Stimulated activated CD4-positive, alpha-beta T cell treated with anti-CD3 and anti-CD28 coated beads, TNF-alpha, amount 100 ng/mL, for 24 hours (primary cell): ENCODE measurements at regions not wholly inside any gene's neighbourhood (a gene's known extent, or its start where the extent isn't known, plus 50 kb on each side); places are given as distances from the start of the nearest gene placed in this dataset.
"Not testable (repeated sequence)": the region's sequence is repeated elsewhere in the genome, so short reads cannot be mapped to it uniquely, and the experiment has no call there.

Experiments used
- DNase-seq, 3 experiments: peaks; one replicate each; pipeline ENCODE4 v3.0.0-alpha.2; 2020; ENCODE audit warnings: low read depth in 3 of 3

DNA sequence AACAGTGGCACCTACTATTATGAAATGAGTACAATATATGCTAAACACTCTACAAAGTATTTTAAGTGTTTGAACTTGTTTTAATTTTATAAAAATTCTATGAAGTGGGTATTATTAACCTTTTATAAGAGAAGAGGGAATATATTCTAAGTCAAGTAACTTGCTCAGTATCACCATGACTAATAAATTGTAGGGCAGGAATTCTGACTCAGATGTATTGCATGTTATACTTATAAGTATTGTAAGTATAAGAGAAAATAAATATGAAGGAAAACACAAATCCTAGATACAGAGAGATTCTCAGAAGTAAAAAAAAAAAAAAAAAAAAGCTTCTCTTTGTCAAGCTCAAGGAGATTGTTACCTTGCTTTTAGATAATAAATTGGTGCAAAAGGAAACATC lies 893.2 kb downstream of the SLC16A7 start:
- no peak for DNase-seq

DNA sequence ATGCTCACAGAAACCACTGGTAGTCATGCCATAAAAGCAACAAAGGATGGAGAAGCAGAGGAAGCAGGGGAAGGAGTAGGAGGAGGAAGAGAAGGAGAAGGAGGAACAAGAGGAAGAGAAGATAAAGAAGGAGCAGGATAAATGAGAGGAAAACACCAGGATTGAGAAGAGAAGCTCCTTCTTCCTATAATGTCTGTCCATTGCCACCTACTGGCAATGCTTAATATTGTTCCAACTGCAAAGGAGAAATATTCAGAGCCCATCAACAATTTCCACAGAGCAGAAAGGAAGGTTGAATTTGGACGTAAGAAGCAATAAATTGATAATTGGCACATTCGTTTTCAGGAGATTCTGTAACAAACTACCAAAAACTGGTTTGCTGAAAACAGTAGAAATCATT lies 898.4 kb downstream of the SLC16A7 start:
- no peak for DNase-seq

DNA sequence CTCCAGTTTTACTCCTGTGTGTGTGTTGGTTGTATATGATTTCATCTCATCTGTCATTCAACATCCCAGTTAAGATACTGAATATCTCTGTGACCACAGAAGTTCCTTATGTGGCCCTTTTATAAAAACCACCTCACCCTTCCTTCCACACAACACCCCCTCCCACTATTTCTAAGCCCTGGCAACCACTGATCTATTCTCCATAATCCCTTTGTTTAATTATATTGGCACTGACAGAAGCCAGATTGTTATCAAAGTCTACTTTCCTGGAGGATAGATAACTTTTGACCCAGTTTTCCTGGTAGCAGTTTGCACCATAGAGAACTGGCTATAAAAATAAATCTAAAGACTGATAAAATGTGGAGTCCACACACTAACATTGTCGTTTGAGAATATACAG lies 902.8 kb downstream of the SLC16A7 start:
- DNase-seq = no peak

DNA sequence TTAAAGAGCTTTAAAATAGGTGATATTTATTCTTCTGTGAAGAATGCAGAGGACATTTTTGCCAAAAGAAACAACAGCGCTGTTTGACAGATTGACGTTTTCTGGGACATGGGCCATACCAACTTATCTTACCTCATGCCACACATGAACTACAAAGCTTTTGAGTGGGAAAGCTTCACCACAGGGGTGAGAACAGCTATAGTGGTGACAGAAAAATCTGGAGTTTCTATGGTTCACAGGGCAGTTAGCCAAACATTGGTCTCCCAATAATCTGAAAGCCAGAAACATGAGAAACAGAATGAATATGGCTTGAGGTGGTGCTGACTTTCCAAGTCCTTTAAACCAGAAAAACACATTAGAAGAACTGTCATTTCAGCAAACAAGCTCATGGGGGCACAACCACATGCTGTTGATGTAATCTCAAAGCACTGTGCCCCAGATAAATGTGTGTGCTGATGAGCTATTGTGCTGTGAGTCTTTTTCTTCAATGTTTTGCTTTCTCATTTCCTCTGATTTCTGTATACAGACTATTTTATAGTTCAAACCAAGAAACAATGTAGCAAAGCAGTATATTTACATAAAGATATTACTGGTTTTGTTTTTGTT lies 905.4 kb downstream of the SLC16A7 start:
- no peak for DNase-seq

DNA sequence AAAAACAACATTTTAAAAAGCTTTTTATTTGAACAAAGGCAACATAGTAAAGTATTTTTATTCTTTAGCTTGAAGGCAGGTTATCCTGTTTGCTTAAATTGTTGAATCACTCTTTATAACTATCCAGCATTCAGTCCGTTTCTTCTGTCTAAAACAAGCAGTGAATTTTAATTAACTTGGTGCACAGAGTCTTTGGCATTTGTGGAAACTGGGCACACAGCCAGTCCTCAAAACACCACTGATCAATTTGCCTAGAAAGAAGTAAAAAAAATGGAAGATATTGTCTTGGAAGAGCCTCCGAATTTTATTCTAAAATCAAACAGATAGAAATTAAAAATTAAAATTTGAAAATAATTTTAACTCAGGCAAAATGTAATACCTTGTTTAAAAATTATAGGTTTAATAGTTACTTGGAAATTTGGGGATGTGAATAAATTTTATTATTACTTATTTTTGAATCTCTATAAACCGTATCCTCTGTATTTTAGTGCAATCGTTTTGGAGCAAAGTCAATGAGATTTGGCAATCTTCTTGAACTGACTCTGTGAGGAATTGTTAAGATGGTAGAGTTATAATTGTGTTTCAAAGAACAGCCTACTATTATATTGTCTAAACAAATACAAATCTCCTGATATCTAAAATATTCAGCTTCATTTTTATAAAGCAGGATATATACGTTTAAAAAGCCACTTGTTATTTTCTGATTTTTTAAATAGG lies 927.0 kb downstream of the SLC16A7 start:
- no peak for DNase-seq

DNA sequence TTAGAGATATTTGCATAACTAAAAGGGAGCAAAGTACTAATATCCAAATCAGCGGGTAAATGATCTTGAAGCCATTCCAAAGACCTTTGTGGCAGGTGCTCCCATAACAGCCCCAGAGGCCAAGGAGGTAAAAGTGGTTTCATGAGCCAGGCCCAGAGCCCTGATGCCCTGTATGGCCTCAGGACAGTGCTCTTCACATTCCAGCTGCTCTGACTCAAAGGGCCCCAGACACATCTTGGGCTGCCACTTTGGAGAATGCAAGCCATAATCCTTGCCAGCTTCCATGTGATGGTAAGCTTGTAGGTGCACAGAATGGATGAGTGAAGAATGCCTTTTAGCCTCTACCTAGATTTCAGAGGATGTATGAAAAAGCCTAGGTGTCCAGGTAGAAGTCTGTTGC lies 933.4 kb downstream of the SLC16A7 start:
- DNase-seq = no peak

DNA sequence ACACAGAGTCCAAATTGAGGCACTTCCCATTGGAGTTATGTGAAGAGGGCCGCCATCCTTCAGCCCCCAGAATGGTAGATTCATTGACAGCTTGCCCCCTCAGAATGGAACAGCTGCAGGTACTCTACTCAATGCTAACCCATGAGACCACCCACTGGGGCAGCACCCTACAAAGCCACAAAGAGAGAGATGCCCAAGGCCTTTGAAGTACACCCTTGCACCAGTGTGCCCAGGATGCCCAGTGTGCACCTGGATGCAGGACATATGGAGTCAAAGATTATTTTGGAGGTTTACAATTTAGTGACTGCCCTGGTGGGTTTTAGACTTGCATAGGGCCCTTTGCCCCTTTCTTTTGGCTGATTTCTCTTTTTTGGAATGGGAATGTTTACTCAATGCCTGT lies 933.9 kb downstream of the SLC16A7 start:
- no peak for DNase-seq

DNA sequence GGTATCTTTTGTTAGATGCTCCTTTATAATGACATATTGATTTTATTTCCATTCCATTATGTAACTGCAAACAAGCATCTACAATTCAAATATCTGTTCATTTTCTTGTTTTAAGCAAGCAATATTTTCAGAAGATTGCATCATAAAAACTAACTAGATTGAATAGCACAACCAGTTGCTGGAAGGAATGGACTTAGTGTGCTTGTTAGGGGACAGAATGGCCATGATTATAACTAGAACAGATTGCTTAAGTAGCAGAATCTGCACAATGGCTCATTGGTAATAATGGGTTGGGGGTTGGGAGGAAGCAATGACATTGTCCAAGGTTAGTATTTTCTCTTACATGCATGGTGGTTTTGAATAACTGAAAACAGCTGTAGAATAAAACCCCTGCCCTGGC lies 939.5 kb downstream of the SLC16A7 start:
- DNase-seq = no peak

DNA sequence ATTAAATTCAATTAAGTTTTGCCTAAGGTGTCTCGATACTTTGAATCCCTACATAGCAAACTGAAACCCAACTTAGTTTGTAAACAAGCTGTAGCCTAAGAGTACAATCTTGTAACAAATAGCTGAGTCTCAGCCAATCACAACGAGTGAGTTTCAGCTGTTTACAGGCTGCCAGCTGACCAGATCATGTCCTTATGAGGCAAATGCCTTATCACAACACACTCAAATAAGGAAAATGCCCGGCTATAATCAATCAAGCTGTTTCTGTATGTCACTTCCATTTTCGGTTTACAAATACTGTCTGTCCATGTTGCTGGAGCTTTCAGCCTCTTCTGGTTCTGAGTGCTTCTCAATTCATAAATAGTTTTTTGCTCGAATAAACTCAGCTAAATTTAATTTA lies 943.8 kb downstream of the SLC16A7 start:
- no peak for DNase-seq

DNA sequence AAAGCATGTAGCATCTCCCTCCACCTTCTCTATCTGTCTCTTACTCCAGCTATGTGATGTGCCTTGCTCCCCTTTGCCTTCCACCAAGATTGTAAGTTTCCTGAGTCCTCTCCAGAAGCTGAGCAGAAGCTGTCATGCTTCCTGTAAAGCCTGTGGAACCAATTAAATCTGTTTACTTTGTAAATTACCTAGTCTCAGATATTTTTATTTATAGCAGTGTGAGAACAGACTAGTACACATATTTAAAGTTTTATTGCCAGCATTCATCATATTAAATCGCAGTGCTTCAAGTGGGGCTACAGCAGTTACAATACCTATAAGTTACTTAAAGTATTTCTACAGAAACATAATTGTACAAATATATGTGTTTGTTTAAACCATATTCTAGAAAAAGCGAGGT lies 973.1 kb downstream of the SLC16A7 start:
- DNase-seq = no peak

DNA sequence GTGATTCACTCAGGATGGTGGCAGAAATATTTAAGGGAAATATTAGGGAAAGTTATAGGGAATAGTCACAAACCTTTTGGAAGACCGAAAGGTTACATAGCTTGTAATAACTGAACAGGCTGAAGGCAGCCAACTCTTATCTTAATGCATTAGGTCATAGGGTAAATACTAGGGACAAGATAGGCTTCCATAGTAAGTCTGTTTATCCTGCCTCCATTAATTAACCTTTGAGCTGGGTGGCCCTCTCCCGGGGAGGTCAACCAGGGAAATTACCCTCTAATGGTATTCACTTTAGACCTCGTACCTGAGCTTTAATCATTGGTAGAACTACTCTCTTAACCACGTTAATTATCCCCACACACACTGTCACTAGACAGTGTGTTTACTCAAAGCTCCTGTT lies 981.8 kb downstream of the SLC16A7 start:
- no peak for DNase-seq

DNA sequence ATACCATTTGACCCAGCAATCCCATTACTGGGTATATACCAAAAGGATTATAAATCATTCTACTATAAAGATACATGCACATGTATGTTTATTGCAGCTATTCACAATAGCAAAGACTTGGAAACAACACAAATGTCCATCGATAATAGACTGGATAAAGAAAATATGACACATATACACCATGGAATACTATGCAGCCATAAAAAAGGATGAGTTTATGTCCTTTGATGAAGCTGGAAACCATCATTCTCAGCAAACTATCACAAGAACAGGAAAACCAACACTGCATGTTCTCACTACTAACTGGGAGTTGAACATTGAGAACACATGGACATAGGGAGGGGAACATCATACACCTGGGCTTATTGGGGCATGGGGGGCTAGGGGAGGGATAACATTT lies 991.8 kb downstream of the SLC16A7 start:
- DNase-seq = not testable (repeated sequence)

DNA sequence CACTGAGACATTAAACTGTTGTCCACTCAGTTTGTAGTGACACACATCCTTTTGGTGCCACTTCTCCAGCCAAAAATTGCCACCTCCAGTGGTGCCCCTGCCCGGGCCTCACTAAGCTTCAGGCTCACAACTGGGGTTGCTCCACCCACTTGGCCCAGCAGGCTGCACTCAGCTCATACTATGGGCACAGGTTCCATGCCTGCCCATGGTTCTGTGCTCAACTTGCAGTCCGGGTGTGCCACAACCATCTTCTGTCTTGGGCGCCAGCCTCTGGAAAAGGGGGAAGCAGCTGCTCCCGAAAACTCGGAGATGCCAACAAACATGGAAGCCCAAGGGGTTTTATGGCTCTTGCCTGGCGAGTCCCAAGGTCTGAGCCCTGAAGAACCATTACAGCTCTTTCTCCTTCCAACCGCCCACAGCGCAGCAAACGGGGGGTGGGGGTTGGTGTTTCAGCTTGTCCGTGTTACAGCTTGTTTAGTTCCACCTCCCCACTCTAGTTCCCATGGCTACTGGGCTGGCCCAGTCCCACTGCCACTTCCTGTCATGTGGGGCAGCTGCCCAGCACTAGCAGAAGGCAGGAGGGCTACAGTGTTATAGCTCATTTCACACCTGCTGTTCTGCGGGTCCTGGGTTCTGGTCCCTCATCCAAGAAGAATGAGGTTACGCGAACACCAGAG lies 998.3 kb downstream of the SLC16A7 start:
- DNase-seq = no peak

DNA sequence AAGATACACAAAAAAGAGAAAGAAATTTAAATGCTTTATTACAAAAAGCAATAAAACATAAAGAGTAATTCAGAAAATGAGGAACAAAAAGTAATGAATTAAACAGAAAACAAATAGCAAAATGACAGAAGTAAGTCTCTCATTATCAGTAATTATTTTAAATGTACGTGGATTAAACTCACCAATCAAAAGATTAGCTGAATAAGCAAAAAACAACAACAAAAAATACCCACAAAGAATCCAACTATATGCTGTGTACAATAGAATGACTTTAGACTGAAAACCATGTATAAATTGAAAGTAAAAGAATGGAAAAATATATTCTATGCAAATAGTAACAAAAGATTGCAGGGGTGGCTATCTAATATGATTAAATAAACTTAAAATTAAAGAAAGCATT lies 1006.8 kb downstream of the SLC16A7 start:
- no peak for DNase-seq

DNA sequence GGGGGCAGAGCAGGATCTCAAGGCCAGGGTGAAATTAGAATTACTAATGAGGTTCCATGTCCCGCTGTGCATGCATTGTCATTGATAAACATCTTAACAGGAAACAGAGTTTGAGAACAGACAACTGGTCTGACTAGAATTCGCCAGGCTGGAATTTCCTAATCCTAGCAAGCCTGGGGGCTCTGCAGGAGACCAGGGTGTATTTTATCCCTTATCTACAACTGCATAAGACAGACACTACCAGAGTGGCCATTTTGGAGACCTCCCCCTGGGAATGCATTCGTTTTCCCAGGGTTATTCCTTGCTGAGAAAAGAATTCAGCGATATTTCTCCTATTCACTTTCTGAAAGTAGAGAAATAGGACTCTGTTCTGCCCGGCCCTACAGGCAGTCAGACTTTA lies 1007.6 kb downstream of the SLC16A7 start:
- DNase-seq = not testable (repeated sequence)

DNA sequence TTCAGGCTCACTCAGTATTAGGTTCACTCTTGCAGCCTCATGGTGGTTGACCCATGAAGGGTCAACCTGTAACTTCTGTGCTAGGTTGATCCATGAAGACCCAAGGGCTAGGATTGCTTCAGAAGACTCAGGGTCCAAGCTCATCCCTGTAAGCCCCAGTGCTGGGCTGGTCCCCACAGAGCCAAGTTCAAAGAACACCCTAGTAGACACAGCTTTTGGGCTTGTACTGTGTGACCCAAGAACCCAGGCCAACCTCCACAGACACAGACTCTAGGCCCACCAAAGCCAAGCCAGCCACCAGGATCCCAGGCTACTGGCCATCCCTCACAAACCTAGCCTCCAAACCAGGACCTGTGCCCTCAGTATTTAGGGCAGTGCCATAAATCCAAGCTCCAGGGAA lies 1020.6 kb downstream of the SLC16A7 start:
- DNase-seq = no peak

DNA sequence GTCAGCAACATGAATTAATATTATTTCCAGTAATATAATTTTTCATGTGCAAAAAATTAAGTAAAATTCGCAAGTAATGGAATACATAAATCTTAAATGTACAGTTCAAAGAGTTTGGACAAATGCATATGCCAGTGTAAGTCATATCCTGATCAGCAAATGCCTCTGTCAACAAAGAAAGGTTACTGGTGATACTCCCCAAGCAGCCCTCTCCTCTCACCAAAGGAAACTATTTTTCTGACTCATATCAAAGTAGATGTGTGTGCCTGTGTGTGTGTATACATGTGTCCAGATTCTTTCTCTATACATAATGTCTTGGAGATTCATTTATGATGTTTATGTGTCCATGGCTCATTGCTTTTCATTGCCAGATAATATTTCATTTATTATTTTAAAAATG lies 1035.0 kb downstream of the SLC16A7 start:
- no peak for DNase-seq

DNA sequence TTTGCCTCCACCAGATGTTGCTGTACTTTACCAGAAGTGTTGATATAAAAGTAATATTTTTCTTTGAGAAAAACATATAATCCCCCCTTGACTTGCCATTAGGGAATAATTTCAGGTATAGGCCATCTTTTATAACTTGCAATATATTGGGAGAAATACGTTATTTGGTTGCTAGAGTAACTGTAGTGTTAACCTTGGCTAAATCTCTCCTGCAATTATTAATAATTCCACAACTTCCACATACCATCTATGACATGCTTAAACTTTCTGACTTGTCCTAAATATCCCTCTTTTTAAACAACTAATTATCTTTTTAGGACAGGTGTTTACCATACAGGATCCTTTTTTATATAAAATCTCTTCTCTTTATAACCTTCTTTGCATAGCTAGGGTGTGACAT lies 1048.2 kb downstream of the SLC16A7 start:
- DNase-seq = no peak

DNA sequence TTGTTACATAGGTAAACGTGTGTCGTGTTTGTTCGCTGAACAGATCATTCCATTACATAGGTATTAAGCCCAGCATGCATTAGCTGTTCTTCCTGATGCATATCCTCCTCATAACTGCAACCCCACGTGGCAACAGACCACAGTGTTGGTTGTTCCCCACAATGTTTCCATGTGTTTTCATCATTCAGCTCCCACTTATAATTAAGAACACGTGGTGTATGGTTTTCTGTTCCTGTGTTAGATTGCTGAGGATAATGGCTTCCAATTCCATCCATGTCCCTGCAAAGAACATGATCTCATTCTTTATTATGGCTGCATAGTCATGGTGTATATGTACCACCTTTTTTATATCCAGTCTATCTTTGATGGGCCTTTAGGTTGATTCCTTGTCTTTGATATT lies 1071.1 kb downstream of the SLC16A7 start:
- DNase-seq = no peak

DNA sequence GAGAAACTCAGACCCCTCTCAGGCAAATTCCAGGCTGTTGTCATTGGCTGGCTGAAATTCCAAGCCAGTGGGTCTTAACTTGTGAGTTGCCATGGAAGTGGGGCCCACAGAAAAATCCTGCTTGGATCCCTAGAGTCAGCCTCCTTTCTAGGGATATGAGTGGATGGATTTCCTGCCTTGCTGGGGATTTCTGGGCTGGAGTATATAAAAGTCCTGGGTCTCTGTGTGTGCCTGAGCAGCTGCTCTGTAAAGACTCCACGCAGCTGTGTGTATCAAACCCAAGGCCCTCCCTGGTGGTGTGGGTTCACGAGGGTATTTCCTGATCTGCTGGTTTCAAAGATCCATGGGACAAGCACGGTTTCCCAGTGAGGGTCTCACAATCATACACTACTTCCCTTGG lies 1077.1 kb downstream of the SLC16A7 start:
- DNase-seq = no peak

DNA sequence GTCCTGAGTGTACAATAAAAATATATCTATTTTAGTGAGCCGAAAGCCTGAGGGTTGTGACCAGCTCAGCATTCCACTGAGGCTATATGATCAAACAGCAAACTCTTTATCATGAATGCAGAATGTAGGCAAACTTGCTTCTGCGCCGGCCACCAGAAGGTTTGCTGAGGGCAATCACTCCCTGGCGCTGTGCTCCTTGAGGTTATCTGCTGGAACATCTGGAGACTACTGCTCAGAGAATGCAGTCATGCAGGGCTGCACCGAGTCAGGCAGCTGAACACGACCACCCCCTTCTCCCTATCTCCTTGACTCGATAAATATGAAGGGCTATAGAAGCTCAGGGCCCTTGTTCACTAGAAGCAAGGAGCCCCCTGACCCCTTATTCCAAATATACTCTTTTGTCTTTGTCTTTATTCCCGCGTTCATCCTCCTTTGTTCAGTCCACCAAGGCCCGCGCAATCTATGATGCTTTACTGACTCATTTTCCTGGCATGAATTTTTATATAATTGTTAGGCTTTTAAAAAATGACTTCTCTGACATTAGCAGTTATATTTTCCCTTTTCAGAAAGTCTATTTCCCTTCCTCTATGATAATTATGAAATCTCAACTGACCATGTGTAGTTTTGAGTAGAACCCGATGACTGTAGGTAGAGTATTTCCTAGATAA lies 1089.3 kb downstream of the SLC16A7 start:
- DNase-seq = no peak

DNA sequence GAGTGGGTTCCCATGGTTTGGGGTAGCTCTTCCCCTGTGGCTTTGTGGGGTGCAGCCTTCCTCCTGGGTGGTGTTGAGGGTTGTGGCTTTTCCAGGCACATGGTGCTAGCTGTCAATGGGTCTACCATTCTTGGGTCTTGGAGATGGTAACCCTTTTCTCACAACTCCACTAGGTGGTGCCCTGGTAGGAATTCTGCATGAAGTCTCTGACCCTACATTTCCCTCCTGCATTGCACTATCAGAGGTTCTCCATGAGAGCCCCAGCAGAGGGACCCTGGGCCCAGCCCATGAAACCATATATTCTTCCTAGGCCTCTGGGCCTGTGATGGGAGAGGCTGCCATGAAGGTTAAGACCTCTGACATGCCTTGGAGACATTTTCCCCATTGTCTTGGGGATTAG lies 1093.3 kb downstream of the SLC16A7 start:
- no peak for DNase-seq
